ENCODE measurements at regions not wholly inside any gene's neighbourhood (a gene's known extent, or its start where the extent isn't known, plus 50 kb on each side); places are given as distances from the start of the nearest gene placed in this dataset.

- WGBS, 2 donors = 96 to 97% methylated on average over 6 of the region's 6 CpGs
- DNase-seq (no peak), ATAC-seq (ENCODE audit: insufficient read depth, low FRiP score) (no peak)
Measured at GRCh38 chr12:116461060-116461459, 98.1 kb upstream of the MAP1LC3B2 start.

GRCh38 chr12:116463366-116463765 is 95.8 kb upstream of the MAP1LC3B2 start:
- ATAC-seq (ENCODE audit: insufficient read depth, low FRiP score) (no peak), DNase-seq (no peak)
- Histone ChIP-seq H3K4me3 (no peak overlapping the region), H3K9ac (ENCODE audit: insufficient read depth in 1 of 2, low read length in 2 of 2) (no peak overlapping the region), H3K27ac (ENCODE audit: low read depth in 1 of 2, low read length in 1 of 2) (no peak overlapping the region), H3K36me3 (ENCODE audit: control insufficient read depth in 4 of 4, insufficient read depth in 4 of 4, low read length in 4 of 4) (no peaks in the 10 kb centered on the region), H3K9me3 (ENCODE audit: control insufficient read depth in 4 of 4, insufficient read depth in 3 of 4, low read length in 3 of 4) (no peaks in the 10 kb centered on the region), H3K27me3 (ENCODE audit: control insufficient read depth in 3 of 3, insufficient read depth in 3 of 3, low read length in 2 of 3) (no peaks in the 10 kb centered on the region), H3K4me1 (ENCODE audit: control insufficient read depth in 5 of 5, insufficient read depth in 5 of 5, low read length in 5 of 5) (no peaks in the 10 kb centered on the region)
- 95 to 96% methylated on average over 1 of the region's 1 CpG for WGBS, 2 donors
- no peak for TF ChIP-seq CTCF (IDR thresholded peaks at IDR 0.05; ENCODE audit: control extremely low read depth, extremely low read depth)

More at GRCh38 chr12:116461060-116461459, 98.1 kb upstream of the MAP1LC3B2 start:
- no peak for TF ChIP-seq CTCF (IDR thresholded peaks at IDR 0.05; ENCODE audit: control extremely low read depth, extremely low read depth)
- H3K36me3 ChIP-seq (ENCODE audit: control insufficient read depth in 4 of 4, insufficient read depth in 4 of 4, low read length in 4 of 4) = no peaks in the 10 kb centered on the region
- H3K4me1 ChIP-seq (ENCODE audit: control insufficient read depth in 5 of 5, insufficient read depth in 5 of 5, low read length in 5 of 5) = peaks cover 0 to 8% (median 4%) of the 10 kb centered on the region in 5 donors
- no peak overlapping the region for H3K9ac ChIP-seq (ENCODE audit: insufficient read depth in 1 of 2, low read length in 2 of 2)
- no peak overlapping the region for H3K27ac ChIP-seq (ENCODE audit: low read depth in 1 of 2, low read length in 1 of 2)
- no peaks in the 10 kb centered on the region for H3K9me3 ChIP-seq (ENCODE audit: control insufficient read depth in 4 of 4, insufficient read depth in 3 of 4, low read length in 3 of 4)
- H3K4me3 ChIP-seq = no peak overlapping the region
- H3K27me3 ChIP-seq (ENCODE audit: control insufficient read depth in 3 of 3, insufficient read depth in 3 of 3, low read length in 2 of 3) = no peaks in the 10 kb centered on the region

GRCh38 chr12:116465407-116465806 is 93.8 kb upstream of the MAP1LC3B2 start:
- 86 to 93% methylated on average over 3 of the region's 3 CpGs for WGBS, 2 donors
- H3K4me3 ChIP-seq = no peak overlapping the region
- H3K9me3 ChIP-seq (ENCODE audit: control insufficient read depth in 4 of 4, insufficient read depth in 3 of 4, low read length in 3 of 4) = no peaks in the 10 kb centered on the region
- no peaks in the 10 kb centered on the region for H3K27me3 ChIP-seq (ENCODE audit: control insufficient read depth in 3 of 3, insufficient read depth in 3 of 3, low read length in 2 of 3)
- H3K4me1 ChIP-seq (ENCODE audit: control insufficient read depth in 5 of 5, insufficient read depth in 5 of 5, low read length in 5 of 5) = no peaks in the 10 kb centered on the region
- no peaks in the 10 kb centered on the region for H3K36me3 ChIP-seq (ENCODE audit: control insufficient read depth in 4 of 4, insufficient read depth in 4 of 4, low read length in 4 of 4)
- no peak overlapping the region for H3K9ac ChIP-seq (ENCODE audit: insufficient read depth in 1 of 2, low read length in 2 of 2)
- no peak for DNase-seq
- ATAC-seq (ENCODE audit: insufficient read depth, low FRiP score) = no peak
- no peak overlapping the region for H3K27ac ChIP-seq (ENCODE audit: low read depth in 1 of 2, low read length in 1 of 2)
- TF ChIP-seq CTCF (IDR thresholded peaks at IDR 0.05; ENCODE audit: control extremely low read depth, extremely low read depth) = no peak

GRCh38 chr12:116465856-116466255 is 93.3 kb upstream of the MAP1LC3B2 start:
- Histone ChIP-seq H3K4me3 (no peak overlapping the region), H3K27me3 (ENCODE audit: control insufficient read depth in 3 of 3, insufficient read depth in 3 of 3, low read length in 2 of 3) (no peaks in the 10 kb centered on the region), H3K27ac (ENCODE audit: low read depth in 1 of 2, low read length in 1 of 2) (no peak overlapping the region), H3K9me3 (ENCODE audit: control insufficient read depth in 4 of 4, insufficient read depth in 3 of 4, low read length in 3 of 4) (no peaks in the 10 kb centered on the region), H3K36me3 (ENCODE audit: control insufficient read depth in 4 of 4, insufficient read depth in 4 of 4, low read length in 4 of 4) (no peaks in the 10 kb centered on the region), H3K4me1 (ENCODE audit: control insufficient read depth in 5 of 5, insufficient read depth in 5 of 5, low read length in 5 of 5) (no peaks in the 10 kb centered on the region), H3K9ac (ENCODE audit: insufficient read depth in 1 of 2, low read length in 2 of 2) (no peak overlapping the region)
- DNase-seq (no peak), ATAC-seq (ENCODE audit: insufficient read depth, low FRiP score) (no peak)
- TF ChIP-seq CTCF (IDR thresholded peaks at IDR 0.05; ENCODE audit: control extremely low read depth, extremely low read depth) = no peak
- 67 to 87% methylated on average over 4 of the region's 4 CpGs for WGBS, 2 donors

Measured in lung (tissue), 11 donors.